Activated T-cell treated with anti-CD3 and anti-CD28 coated beads, Interleukin-2, amount 50 U/mL, for 72 hours (primary cell): ENCODE measurements at regions not wholly inside any gene's neighbourhood (a gene's known extent, or its start where the extent isn't known, plus 50 kb on each side); places are given as distances from the start of the nearest gene placed in this dataset.

Source experiments
- ATAC-seq, 2 donors: fragments of 150-1000 bp; cut with Tn5 transposase; replicated peaks in 1 of 2; 2 replicates each; pipeline ENCODE4 v1.10.0; 2021; ENCODE audit warnings: moderate library complexity in 2 of 2, mild to moderate bottlenecking in 1 of 2
- DNase-seq, 2 donors: peaks; one replicate each; pipeline ENCODE4 v3.0.0; 2021 to 2022; ENCODE audit warnings: mixed read lengths in 1 of 2
- H3K27ac Mint-ChIP-seq: one replicate; pipeline ENCODE4 v1.8.0; 2022; ENCODE audit warnings: mild to moderate bottlenecking, moderate library complexity, mixed read lengths
- H3K27me3 Mint-ChIP-seq: one replicate; pipeline ENCODE4 v1.8.0; 2022; ENCODE audit warnings: low read depth, mixed read lengths
- H3K36me3 Mint-ChIP-seq, 2 donors: one replicate each; pipeline ENCODE4 v1.8.0; 2022; ENCODE audit warnings: mixed read lengths in 2 of 2, mild to moderate bottlenecking in 1 of 2; ENCODE audit not compliant: insufficient read depth in 2 of 2
- H3K4me1 Mint-ChIP-seq: one replicate; pipeline ENCODE4 v1.8.0; 2022; ENCODE audit warnings: low read depth, mixed read lengths
- H3K4me3 Mint-ChIP-seq, 2 donors: one replicate each; pipeline ENCODE4 v1.8.0; 2022; ENCODE audit warnings: mild to moderate bottlenecking in 2 of 2, mixed read lengths in 2 of 2, moderate library complexity in 2 of 2
- H3K9me3 Mint-ChIP-seq, 2 donors: one replicate each; pipeline ENCODE4 v1.8.0; 2022; ENCODE audit warnings: mixed read lengths in 2 of 2

- Mint-ChIP-seq H3K9me3 (no peaks in the 10 kb centered on the region), H3K27me3 (peaks cover 10% of the 10 kb centered on the region), H3K36me3 (no peaks in the 10 kb centered on the region), H3K4me3 (no peak overlapping the region), H3K4me1 (no peaks in the 10 kb centered on the region), H3K27ac (no peak overlapping the region)
- DNase-seq: no peak
- no peak for ATAC-seq
These were observed 161.5 kb upstream of the CTNNB1 start for GRCh38 chr3:41037651-41038334.

GRCh38 chr3:41040256-41040655 is 159.0 kb upstream of the CTNNB1 start:
- Mint-ChIP-seq H3K4me3 (no peak overlapping the region), H3K27ac (no peak overlapping the region), H3K36me3 (no peaks in the 10 kb centered on the region), H3K4me1 (no peaks in the 10 kb centered on the region), H3K27me3 (peaks cover 10% of the 10 kb centered on the region), H3K9me3 (no peaks in the 10 kb centered on the region)
- ATAC-seq (no peak), DNase-seq (no peak)

- H3K36me3 Mint-ChIP-seq: no peaks in the 10 kb centered on the region
- H3K9me3 Mint-ChIP-seq: no peaks in the 10 kb centered on the region
- no peaks in the 10 kb centered on the region for H3K4me1 Mint-ChIP-seq
- H3K27ac Mint-ChIP-seq: no peak overlapping the region
- no peak for ATAC-seq
- peaks cover 10% of the 10 kb centered on the region for H3K27me3 Mint-ChIP-seq
- no peak overlapping the region for H3K4me3 Mint-ChIP-seq
- DNase-seq: no peak
These were observed 157.8 kb upstream of the CTNNB1 start for GRCh38 chr3:41041462-41041861.

GRCh38 chr3:41041899-41042298 is 157.4 kb upstream of the CTNNB1 start:
- H3K27me3 Mint-ChIP-seq: peaks cover 10% of the 10 kb centered on the region
- no peak overlapping the region for H3K27ac Mint-ChIP-seq
- no peak for DNase-seq
- H3K4me3 Mint-ChIP-seq: no peak overlapping the region
- no peaks in the 10 kb centered on the region for H3K9me3 Mint-ChIP-seq
- no peaks in the 10 kb centered on the region for H3K36me3 Mint-ChIP-seq
- H3K4me1 Mint-ChIP-seq: no peaks in the 10 kb centered on the region
- ATAC-seq: no peak

GRCh38 chr3:41044523-41044922 is 154.8 kb upstream of the CTNNB1 start:
- no peak overlapping the region for H3K27ac Mint-ChIP-seq
- DNase-seq: no peak
- H3K9me3 Mint-ChIP-seq: peaks cover 4 to 6% of the 10 kb centered on the region in 2 donors
- peaks cover 2% of the 10 kb centered on the region for H3K27me3 Mint-ChIP-seq
- ATAC-seq: no peak
- H3K4me3 Mint-ChIP-seq: no peak overlapping the region
- no peaks in the 10 kb centered on the region for H3K36me3 Mint-ChIP-seq
- H3K4me1 Mint-ChIP-seq: no peaks in the 10 kb centered on the region

GRCh38 chr3:41045491-41045890 is 153.8 kb upstream of the CTNNB1 start:
- H3K27ac Mint-ChIP-seq: no peak overlapping the region
- no peak for DNase-seq
- peaks cover 4 to 6% of the 10 kb centered on the region in 2 donors for H3K9me3 Mint-ChIP-seq

GRCh38 chr3:41050144-41050543 is 149.2 kb upstream of the CTNNB1 start:
- ATAC-seq: no peak

More at GRCh38 chr3:41045491-41045890, 153.8 kb upstream of the CTNNB1 start:
- no peaks in the 10 kb centered on the region for H3K4me1 Mint-ChIP-seq
- ATAC-seq: no peak
- no peak overlapping the region for H3K4me3 Mint-ChIP-seq
- H3K36me3 Mint-ChIP-seq: no peaks in the 10 kb centered on the region
- H3K27me3 Mint-ChIP-seq: no peaks in the 10 kb centered on the region

GRCh38 chr3:41053220-41053619 is 146.1 kb upstream of the CTNNB1 start:
- peak; percentile 56 to 59 for DNase-seq
- Mint-ChIP-seq H3K27me3 (no peaks in the 10 kb centered on the region), H3K4me3 (no peak overlapping the region), H3K4me1 (peaks cover 5% of the 10 kb centered on the region), H3K27ac (no peak overlapping the region), H3K36me3 (no peaks in the 10 kb centered on the region), H3K9me3 (peaks cover 2 to 9% of the 10 kb centered on the region in 2 donors)
- ATAC-seq: peak; percentile 94 to 97

More at GRCh38 chr3:41050144-41050543, 149.2 kb upstream of the CTNNB1 start:
- no peak for DNase-seq
- no peak overlapping the region for H3K4me3 Mint-ChIP-seq
- H3K27ac Mint-ChIP-seq: no peak overlapping the region
- no peaks in the 10 kb centered on the region for H3K27me3 Mint-ChIP-seq
- no peaks in the 10 kb centered on the region for H3K36me3 Mint-ChIP-seq
- H3K4me1 Mint-ChIP-seq: peaks cover 5% of the 10 kb centered on the region
- peaks cover 6 to 9% of the 10 kb centered on the region in 2 donors for H3K9me3 Mint-ChIP-seq

- Mint-ChIP-seq H3K4me3 (no peak overlapping the region), H3K27ac (no peak overlapping the region), H3K27me3 (peaks cover 26% of the 10 kb centered on the region), H3K9me3 (no peaks in the 10 kb centered on the region), H3K4me1 (peaks cover 9% of the 10 kb centered on the region), H3K36me3 (no peaks in the 10 kb centered on the region)
- no peak for DNase-seq
- no peak for ATAC-seq
These were observed 139.2 kb upstream of the CTNNB1 start for GRCh38 chr3:41060106-41060505.

- no peaks in the 10 kb centered on the region for H3K9me3 Mint-ChIP-seq
- H3K27ac Mint-ChIP-seq: no peak overlapping the region
- peaks cover 26% of the 10 kb centered on the region for H3K27me3 Mint-ChIP-seq
- H3K4me1 Mint-ChIP-seq: peaks cover 9% of the 10 kb centered on the region
- DNase-seq (no peak), ATAC-seq (peak; percentile 47 to 58)
- no peaks in the 10 kb centered on the region for H3K36me3 Mint-ChIP-seq
- no peak overlapping the region for H3K4me3 Mint-ChIP-seq
These were observed 135.2 kb upstream of the CTNNB1 start for GRCh38 chr3:41064070-41064469.

GRCh38 chr3:41064526-41064925 is 134.8 kb upstream of the CTNNB1 start:
- H3K9me3 Mint-ChIP-seq: no peaks in the 10 kb centered on the region
- H3K27me3 Mint-ChIP-seq: peaks cover 26% of the 10 kb centered on the region
- no peak overlapping the region for H3K27ac Mint-ChIP-seq
- peaks cover 9% of the 10 kb centered on the region for H3K4me1 Mint-ChIP-seq
- H3K4me3 Mint-ChIP-seq: no peak overlapping the region
- ATAC-seq (no peak), DNase-seq (no peak)
- no peaks in the 10 kb centered on the region for H3K36me3 Mint-ChIP-seq

- Mint-ChIP-seq H3K4me1 (peaks cover 9% of the 10 kb centered on the region), H3K36me3 (no peaks in the 10 kb centered on the region), H3K27ac (no peak overlapping the region), H3K9me3 (no peaks in the 10 kb centered on the region), H3K4me3 (no peak overlapping the region), H3K27me3 (peaks cover 22% of the 10 kb centered on the region)
- no peak for DNase-seq
- ATAC-seq: no peak
These were observed 134.0 kb upstream of the CTNNB1 start for GRCh38 chr3:41065340-41065739.

GRCh38 chr3:41073190-41073589 is 126.1 kb upstream of the CTNNB1 start:
- Mint-ChIP-seq H3K4me1 (no peaks in the 10 kb centered on the region), H3K4me3 (no peak overlapping the region)
- no peak for ATAC-seq

GRCh38 chr3:41075975-41076374 is 123.3 kb upstream of the CTNNB1 start:
- H3K27ac Mint-ChIP-seq: no peak overlapping the region
- ATAC-seq (no peak), DNase-seq (no peak)
- H3K4me1 Mint-ChIP-seq: no peaks in the 10 kb centered on the region
- H3K9me3 Mint-ChIP-seq: no peaks in the 10 kb centered on the region
- no peaks in the 10 kb centered on the region for H3K36me3 Mint-ChIP-seq
- H3K27me3 Mint-ChIP-seq: no peaks in the 10 kb centered on the region
- H3K4me3 Mint-ChIP-seq: no peak overlapping the region

More at GRCh38 chr3:41073190-41073589, 126.1 kb upstream of the CTNNB1 start:
- DNase-seq: no peak
- Mint-ChIP-seq H3K27me3 (no peaks in the 10 kb centered on the region), H3K27ac (no peak overlapping the region), H3K36me3 (no peaks in the 10 kb centered on the region), H3K9me3 (no peaks in the 10 kb centered on the region)
